H9 (cell line): ENCODE measurements at regions not wholly inside any gene's neighbourhood (a gene's known extent, or its start where the extent isn't known, plus 50 kb on each side); places are given as distances from the start of the nearest gene placed in this dataset.

Experiments used
- DNase-seq: peaks from one replicate; pipeline ENCODE4 v3.0.0-alpha.2; 2017
- H2AFZ ChIP-seq: one replicate; pipeline ENCODE4 v1.6.1; 2013; ENCODE audit warnings: mild to moderate bottlenecking, low read length, control low read depth, moderate library complexity
- H2AK5ac ChIP-seq: 2 replicates; pipeline ENCODE4 v1.6.1; 2013; ENCODE audit warnings: low read length, control low read depth, mixed read lengths; ENCODE audit not compliant: insufficient read length
- H2BK120ac ChIP-seq: one replicate; pipeline ENCODE4 v1.6.1; 2013; ENCODE audit warnings: low read depth, mild to moderate bottlenecking, low read length, control low read depth, inconsistent platforms; ENCODE audit not compliant: poor library complexity, severe bottlenecking
- H2BK12ac ChIP-seq: 2 replicates; pipeline ENCODE4 v1.6.1; 2013; ENCODE audit warnings: low read length, control low read depth, mixed read lengths, low read depth; ENCODE audit not compliant: insufficient read length
- H2BK15ac ChIP-seq: 2 replicates; pipeline ENCODE4 v1.6.1; 2013; ENCODE audit warnings: low read depth, low read length, control low read depth
- H2BK20ac ChIP-seq: one replicate; pipeline ENCODE4 v1.6.1; 2013; ENCODE audit warnings: low read depth, mild to moderate bottlenecking, low read length, control low read depth, inconsistent platforms; ENCODE audit not compliant: poor library complexity, severe bottlenecking
- H2BK5ac ChIP-seq: 2 replicates; pipeline ENCODE4 v1.6.1; 2013; ENCODE audit warnings: low read length, control low read depth, mixed read lengths; ENCODE audit not compliant: insufficient read length
- H3K14ac ChIP-seq: 2 replicates; pipeline ENCODE4 v1.6.1; 2013; ENCODE audit warnings: low read length, control low read depth; ENCODE audit not compliant: insufficient read depth
- H3K18ac ChIP-seq: 2 replicates; pipeline ENCODE4 v1.6.1; 2013; ENCODE audit warnings: low read depth, mild to moderate bottlenecking, mixed read lengths, low read length, control low read depth; ENCODE audit not compliant: insufficient read length
- H3K23ac ChIP-seq: 2 replicates; pipeline ENCODE4 v1.6.1; 2013; ENCODE audit warnings: low read length, control low read depth, mixed read lengths, low read depth; ENCODE audit not compliant: insufficient read length
- H3K23me2 ChIP-seq: 2 replicates; pipeline ENCODE4 v1.6.1; 2013; ENCODE audit warnings: low read depth, mild to moderate bottlenecking, mixed read lengths, low read length, control low read depth; ENCODE audit not compliant: insufficient read length, poor library complexity, severe bottlenecking
- H3K27ac ChIP-seq: 2 replicates; pipeline ENCODE4 v1.5.1; 2013; ENCODE audit warnings: low read length, control low read depth, mixed read lengths, low read depth; ENCODE audit not compliant: insufficient read length
- H3K27me3 ChIP-seq: 2 replicates; pipeline ENCODE4 v1.6.1; 2013; ENCODE audit warnings: low read length, control low read depth, inconsistent platforms; ENCODE audit not compliant: insufficient read depth
- H3K4ac ChIP-seq: 2 replicates; pipeline ENCODE4 v1.6.1; 2013; ENCODE audit warnings: low read depth, mild to moderate bottlenecking, control low read depth, inconsistent platforms, low read length, moderate library complexity
- H3K4me1 ChIP-seq: 2 replicates; pipeline ENCODE4 v1.6.1; 2013; ENCODE audit warnings: low read length, control low read depth, inconsistent platforms; ENCODE audit not compliant: insufficient read depth
- H3K4me2 ChIP-seq: 2 replicates; pipeline ENCODE4 v1.6.1; 2013; ENCODE audit warnings: low read length, control low read depth, mixed read lengths; ENCODE audit not compliant: insufficient read length, insufficient read depth
- H3K56ac ChIP-seq: 2 replicates; pipeline ENCODE4 v1.6.1; 2013; ENCODE audit warnings: low read depth, mild to moderate bottlenecking, mixed read lengths, low read length, control low read depth; ENCODE audit not compliant: insufficient read length
- H3K79me1 ChIP-seq: 2 replicates; pipeline ENCODE4 v1.6.1; 2013; ENCODE audit warnings: low read depth, mild to moderate bottlenecking, moderate library complexity, low read length, control low read depth, inconsistent platforms; ENCODE audit not compliant: insufficient read depth, poor library complexity, severe bottlenecking
- H3K79me2 ChIP-seq: 2 replicates; pipeline ENCODE4 v1.6.1; 2013; ENCODE audit warnings: low read length, control low read depth, inconsistent platforms; ENCODE audit not compliant: insufficient read depth
- H3K9ac ChIP-seq: 2 replicates; pipeline ENCODE4 v1.6.1; 2013; ENCODE audit warnings: low read length, control low read depth, mixed read lengths; ENCODE audit not compliant: insufficient read length; ENCODE audit errors: extremely low read depth
- H3K9me3 ChIP-seq: one replicate; pipeline ENCODE4 v1.6.1; 2013; ENCODE audit warnings: low read depth, low read length, inconsistent platforms; ENCODE audit not compliant: control insufficient read depth
- H3T11ph ChIP-seq: one replicate; pipeline ENCODE4 v1.6.1; 2013; ENCODE audit warnings: mild to moderate bottlenecking, low read length, control low read depth, inconsistent platforms
- H4K20me1 ChIP-seq: one replicate; pipeline ENCODE4 v1.6.1; 2013; ENCODE audit not compliant: control insufficient read depth, insufficient read length, insufficient read depth
- H4K5ac ChIP-seq: 2 replicates; pipeline ENCODE4 v1.6.1; 2013; ENCODE audit warnings: low read depth, mild to moderate bottlenecking, mixed read lengths, low read length, control low read depth; ENCODE audit not compliant: insufficient read length
- H4K8ac ChIP-seq: replicated peaks from 2 replicates; pipeline ENCODE4 v1.6.1; 2013; ENCODE audit warnings: low read length, control low read depth, mixed read lengths, low read depth; ENCODE audit not compliant: insufficient read length
- H4K91ac ChIP-seq: 2 replicates; pipeline ENCODE4 v1.6.1; 2013; ENCODE audit warnings: low read depth, mild to moderate bottlenecking, moderate library complexity, mixed read lengths, low read length, control low read depth; ENCODE audit not compliant: insufficient read length
- H3K27ac Mint-ChIP-seq, 3 experiments: 2 replicates in 2 of 3; 3 replicates in 1 of 3; pipeline ENCODE4 v1.8.0; 2020 to 2021; ENCODE audit warnings: mixed read lengths in 3 of 3, mild to moderate bottlenecking in 1 of 3, moderate library complexity in 1 of 3
- H3K27me3 Mint-ChIP-seq: 2 replicates; pipeline ENCODE4 v1.8.0; 2021; ENCODE audit warnings: low read depth, mild to moderate bottlenecking, moderate library complexity, mixed read lengths
- H3K36me3 Mint-ChIP-seq, 3 experiments: 2 replicates in 2 of 3; 3 replicates in 1 of 3; pipeline ENCODE4 v1.8.0; 2020 to 2021; ENCODE audit warnings: low read depth in 3 of 3, mixed read lengths in 3 of 3; ENCODE audit not compliant: insufficient read depth in 1 of 3
- H3K4me1 Mint-ChIP-seq, 2 experiments: 2 replicates each; pipeline ENCODE4 v1.8.0; 2020; ENCODE audit warnings: mixed read lengths in 2 of 2
- H3K4me3 Mint-ChIP-seq, 2 experiments: 2 replicates in 1 of 2; 3 replicates in 1 of 2; pipeline ENCODE4 v1.8.0; 2020 to 2021; ENCODE audit warnings: mild to moderate bottlenecking in 2 of 2, mixed read lengths in 2 of 2, moderate library complexity in 1 of 2
- H3K9me3 Mint-ChIP-seq, 2 experiments: 2 replicates in 1 of 2; 3 replicates in 1 of 2; pipeline ENCODE4 v1.8.0; 2020; ENCODE audit warnings: mild to moderate bottlenecking in 2 of 2, mixed read lengths in 2 of 2, moderate library complexity in 1 of 2
- CTCF ChIP-seq: fragments of 200-600 bp; sonication (generic); conservative IDR thresholded peaks from 3 replicates; pipeline ENCODE4 v1.8.0; 2021; ENCODE audit warnings: antibody characterized with exemption, mild to moderate bottlenecking
- WGBS: extraction: QIAGEN DNeasy Blood & Tissue Kit; methylation state at CpG from one replicate; pipeline ENCODE4 v1.1.7; 2013; ENCODE audit warnings: missing lambda C conversion rate, low lambda C conversion rate, mixed read lengths; ENCODE audit not compliant: insufficient read length; ENCODE audit errors: extremely low coverage; 5-methylcytosine and 5-hydroxymethylcytosine counted together

- H3K14ac ChIP-seq = no peak overlapping the region
- no peaks in the 10 kb centered on the region for H3K79me1 ChIP-seq
- H4K5ac ChIP-seq = no peak overlapping the region
- no peak overlapping the region for H3K56ac ChIP-seq
- H2AFZ ChIP-seq = no peak overlapping the region
- no peak overlapping the region for H3K4ac ChIP-seq
- no peaks in the 10 kb centered on the region for H4K20me1 ChIP-seq
- Mint-ChIP-seq H3K9me3 (no peaks in the 10 kb centered on the region), H3K4me3 (no peak overlapping the region), H3K4me1 (peaks cover 13 to 17% of the 10 kb centered on the region in 2 experiments), H3K27ac (no peak overlapping the region), H3K27me3 (no peaks in the 10 kb centered on the region), H3K36me3 (no peaks in the 10 kb centered on the region)
- no peak for DNase-seq
- TF ChIP-seq CTCF = no peak
- no peak overlapping the region for H3K4me2 ChIP-seq
- H2BK20ac ChIP-seq = no peak overlapping the region
- no peak overlapping the region for H3K27ac ChIP-seq
- no peak overlapping the region for H2BK15ac ChIP-seq
- WGBS = no CpG with 5 or more reads among the region's 2 CpGs
- no peak overlapping the region for H3K18ac ChIP-seq
- no peak overlapping the region for H2BK120ac ChIP-seq
- H3K79me2 ChIP-seq = no peaks in the 10 kb centered on the region
- no peak overlapping the region for H3K23ac ChIP-seq
- H2BK12ac ChIP-seq = no peak overlapping the region
- H3K4me1 ChIP-seq = no peaks in the 10 kb centered on the region; the same call in 1 of the 2 replicates
- H3K9ac ChIP-seq = no peak overlapping the region
- H3K27me3 ChIP-seq = no peaks in the 10 kb centered on the region
- no peaks in the 10 kb centered on the region for H3K23me2 ChIP-seq
- H2AK5ac ChIP-seq = no peak overlapping the region
- no peaks in the 10 kb centered on the region for H3K9me3 ChIP-seq
- H3T11ph ChIP-seq = no peak overlapping the region
- H4K8ac ChIP-seq = no peak overlapping the region
- no peak overlapping the region for H2BK5ac ChIP-seq
- H4K91ac ChIP-seq = no peak overlapping the region
Measured at GRCh38 chr1:239538239-239538988, 152.0 kb downstream of the CHRM3 start.
